Small intestine (tissue), 7 donors: ENCODE measurements at regions not wholly inside any gene's neighbourhood (a gene's known extent, or its start where the extent isn't known, plus 50 kb on each side); places are given as distances from the start of the nearest gene placed in this dataset.

Source experiments
- DNase-seq, 2 donors: peaks; one replicate each; pipeline versions ENCODE4 v3.0.0 to v3.0.0-alpha.2; 2013
- FAIRE-seq: peaks from 2 replicates; lab custom pipeline; 2012; peaks lifted over from hg19 to GRCh38; lab: Jason Lieb, UNC
- H3K27ac ChIP-seq, 3 donors: one replicate each; pipeline ENCODE4 v1.5.1; 2013; ENCODE audit warnings: low read length in 2 of 3, mild to moderate bottlenecking in 2 of 3, control low read depth in 1 of 3, inconsistent platforms in 1 of 3, low read depth in 1 of 3, moderate library complexity in 1 of 3
- H3K27me3 ChIP-seq, 3 donors: one replicate each; pipeline ENCODE4 v1.6.1; 2013; ENCODE audit warnings: low read length in 3 of 3, inconsistent platforms in 1 of 3; ENCODE audit not compliant: control insufficient read depth in 3 of 3, insufficient read depth in 3 of 3
- H3K36me3 ChIP-seq, 3 donors: one replicate each; pipeline ENCODE4 v1.6.1; 2013; ENCODE audit warnings: low read length in 3 of 3, inconsistent platforms in 1 of 3, low read depth in 1 of 3, mild to moderate bottlenecking in 1 of 3, moderate library complexity in 1 of 3; ENCODE audit not compliant: control insufficient read depth in 3 of 3, insufficient read depth in 2 of 3
- H3K4me1 ChIP-seq, 3 donors: one replicate each; pipeline ENCODE4 v1.6.1; 2013; ENCODE audit warnings: low read length in 2 of 3, inconsistent platforms in 1 of 3, low read depth in 1 of 3, mild to moderate bottlenecking in 1 of 3, moderate library complexity in 1 of 3; ENCODE audit not compliant: control insufficient read depth in 3 of 3, insufficient read depth in 2 of 3
- H3K4me3 ChIP-seq, 3 donors: one replicate each; pipeline ENCODE4 v1.5.1; 2013; ENCODE audit warnings: low read length in 3 of 3, control low read depth in 1 of 3, inconsistent platforms in 1 of 3, low read depth in 1 of 3, mild to moderate bottlenecking in 1 of 3, moderate library complexity in 1 of 3
- H3K9me3 ChIP-seq, 2 donors: one replicate each; pipeline ENCODE4 v1.6.1; 2013; ENCODE audit warnings: low read depth in 1 of 2, low read length in 1 of 2; ENCODE audit not compliant: control insufficient read depth in 2 of 2, insufficient read depth in 1 of 2
- WGBS, 3 donors: extraction: QIAGEN DNeasy Blood & Tissue Kit; methylation state at CpG; one replicate each; pipeline ENCODE4 v1.1.7; 2013; 5-methylcytosine and 5-hydroxymethylcytosine counted together
- donor health status: healthy with polysubstance abuse.
- donor health status: control.
- donor health status: control.
- donor health status: Bipolar disorder and iron deficiency.
- donor health status: healthy.

- Histone ChIP-seq H3K4me1 (no peaks in the 10 kb centered on the region), H3K27me3 (peaks cover 4 to 6% (median 5%) of the 10 kb centered on the region in 3 donors)
Observed at GRCh38 chr1:5651473-5651872, 340.8 kb downstream of the NPHP4 start.

GRCh38 chr1:5651027-5651410 is 341.2 kb downstream of the NPHP4 start:
- no peak overlapping the region for H3K27ac ChIP-seq
- DNase-seq, result no peak
- peaks cover 4 to 6% (median 5%) of the 10 kb centered on the region in 3 donors for H3K27me3 ChIP-seq
- H3K9me3 ChIP-seq, result no peaks in the 10 kb centered on the region
- H3K4me1 ChIP-seq, result no peaks in the 10 kb centered on the region
- H3K4me3 ChIP-seq, result no peak overlapping the region
- 78 to 81% (median 81%) methylated on average over 13 of the region's 13 CpGs for WGBS, 3 donors
- H3K36me3 ChIP-seq, result no peaks in the 10 kb centered on the region
- no peak for FAIRE-seq

More at GRCh38 chr1:5651473-5651872, 340.8 kb downstream of the NPHP4 start:
- 84 to 87% (median 85%) methylated on average over 11 of the region's 11 CpGs for WGBS, 3 donors
- H3K4me3 ChIP-seq, result no peak overlapping the region
- DNase-seq (no peak), FAIRE-seq (no peak)
- H3K9me3 ChIP-seq, result no peaks in the 10 kb centered on the region
- H3K27ac ChIP-seq, result no peak overlapping the region
- H3K36me3 ChIP-seq, result no peaks in the 10 kb centered on the region

GRCh38 chr1:5650283-5651026 is 341.8 kb downstream of the NPHP4 start:
- no peak for DNase-seq
- 60 to 76% (median 69%) methylated on average over 22 of the region's 22 CpGs for WGBS, 3 donors
- H3K9me3 ChIP-seq, result no peaks in the 10 kb centered on the region

GRCh38 chr1:5649795-5650194 is 342.4 kb downstream of the NPHP4 start:
- no peak for DNase-seq
- Histone ChIP-seq H3K4me3 (no peak overlapping the region), H3K36me3 (no peaks in the 10 kb centered on the region), H3K27me3 (peaks cover 4 to 6% (median 5%) of the 10 kb centered on the region in 3 donors), H3K27ac (no peak overlapping the region), H3K4me1 (no peaks in the 10 kb centered on the region), H3K9me3 (no peaks in the 10 kb centered on the region)
- no peak for FAIRE-seq
- 78 to 85% (median 79%) methylated on average over 5 of the region's 5 CpGs for WGBS, 3 donors

More at GRCh38 chr1:5650283-5651026, 341.8 kb downstream of the NPHP4 start:
- Histone ChIP-seq H3K4me3 (no peak overlapping the region), H3K36me3 (no peaks in the 10 kb centered on the region), H3K4me1 (no peaks in the 10 kb centered on the region), H3K27me3 (peaks cover 4 to 6% (median 5%) of the 10 kb centered on the region in 3 donors), H3K27ac (no peak overlapping the region)
- no peak for FAIRE-seq

- Histone ChIP-seq H3K27ac (no peak overlapping the region), H3K27me3 (peaks cover 4 to 6% (median 5%) of the 10 kb centered on the region in 3 donors), H3K36me3 (no peaks in the 10 kb centered on the region), H3K4me3 (no peak overlapping the region), H3K4me1 (no peaks in the 10 kb centered on the region), H3K9me3 (no peaks in the 10 kb centered on the region)
- 77 to 88% (median 81%) methylated on average over 4 of the region's 4 CpGs for WGBS, 3 donors
- no peak for FAIRE-seq
- no peak for DNase-seq
Observed at GRCh38 chr1:5649166-5649551, 343.1 kb downstream of the NPHP4 start.

GRCh38 chr1:5648410-5649165 is 343.6 kb downstream of the NPHP4 start:
- Histone ChIP-seq H3K27ac (no peak overlapping the region), H3K9me3 (no peaks in the 10 kb centered on the region), H3K36me3 (no peaks in the 10 kb centered on the region), H3K4me1 (no peaks in the 10 kb centered on the region), H3K4me3 (no peak overlapping the region), H3K27me3 (peaks cover 4 to 6% (median 5%) of the 10 kb centered on the region in 3 donors)
- WGBS, 3 donors, result 68 to 73% (median 70%) methylated on average over 10 of the region's 10 CpGs
- FAIRE-seq (no peak), DNase-seq (no peak)

- no peak for DNase-seq
- no peak for FAIRE-seq
- no peaks in the 10 kb centered on the region for H3K9me3 ChIP-seq
- no peaks in the 10 kb centered on the region for H3K4me1 ChIP-seq
- H3K4me3 ChIP-seq, result no peak overlapping the region
- no peaks in the 10 kb centered on the region for H3K36me3 ChIP-seq
- no peak overlapping the region for H3K27ac ChIP-seq
- peaks cover 0 to 5% (median 2%) of the 10 kb centered on the region in 3 donors for H3K27me3 ChIP-seq
- 35 to 47% (median 47%) methylated on average over 7 of the region's 7 CpGs for WGBS, 3 donors
Observed at GRCh38 chr1:5647234-5647633, 345.0 kb downstream of the NPHP4 start.

GRCh38 chr1:5646486-5647149 is 345.6 kb downstream of the NPHP4 start:
- Histone ChIP-seq H3K9me3 (no peaks in the 10 kb centered on the region), H3K4me1 (no peaks in the 10 kb centered on the region), H3K36me3 (no peaks in the 10 kb centered on the region), H3K27me3 (no peaks in the 10 kb centered on the region), H3K27ac (no peak overlapping the region), H3K4me3 (no peak overlapping the region)
- FAIRE-seq (no peak), DNase-seq (no peak)
- 45 to 53% (median 48%) methylated on average over 7 of the region's 7 CpGs for WGBS, 3 donors
